ENCODE measurements at regions not wholly inside any gene's neighbourhood (a gene's known extent, or its start where the extent isn't known, plus 50 kb on each side); places are given as distances from the start of the nearest gene placed in this dataset.
A peak's percentile ranks its signal among the peaks of the same experiment; 100 is the strongest.

GRCh38 chr13:44189085-44189484 lies 184.5 kb upstream of the SERP2 start:
- TF ChIP-seq CTCF (IDR thresholded peaks at IDR 0.05), result no peak
- intact Hi-C loops (cut with DNase I; ENCODE audit: low total_unique reads), result no loop called here
- Histone ChIP-seq H3K27ac (no peak overlapping the region), H3K4me1 (peaks cover 0 to 20% (median 3%) of the 10 kb centered on the region in 4 donors), H3K27me3 (no peaks in the 10 kb centered on the region), H3K4me3 (no peak overlapping the region), H3K9me3 (no peaks in the 10 kb centered on the region), H3K36me3 (no peaks in the 10 kb centered on the region)
- DNase-seq, result no peak

DNA sequence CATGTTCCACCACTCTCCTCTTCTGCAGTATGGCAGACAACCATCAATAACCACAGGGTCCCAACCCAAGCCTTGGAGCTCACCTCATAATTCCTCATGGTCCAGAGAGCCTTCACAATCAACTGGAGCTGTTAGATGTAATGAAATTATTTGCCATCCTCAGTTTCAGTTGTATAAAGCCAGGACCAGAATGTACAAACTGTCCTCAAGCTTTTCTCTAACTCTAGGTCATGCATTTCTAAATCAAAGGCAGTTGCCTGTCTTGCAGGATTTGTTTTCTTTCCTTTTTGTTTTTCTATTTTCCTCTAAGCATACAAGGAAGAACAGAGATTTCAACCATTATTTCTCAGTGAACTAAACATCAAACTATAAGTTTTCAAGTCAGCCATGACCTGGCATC lies 182.5 kb upstream of the SERP2 start:
- Histone ChIP-seq H3K27ac (peak overlapping the region; percentile 6 to 43), H3K4me3 (peak overlapping the region; percentile 22 to 31), H3K9me3 (no peaks in the 10 kb centered on the region), H3K4me1 (peaks cover 0 to 20% (median 3%) of the 10 kb centered on the region in 4 donors), H3K27me3 (no peaks in the 10 kb centered on the region), H3K36me3 (no peaks in the 10 kb centered on the region)
- intact Hi-C loops (cut with DNase I; ENCODE audit: low total_unique reads), result no loop called here
- no peak for DNase-seq
- TF ChIP-seq CTCF (IDR thresholded peaks at IDR 0.05), result no peak

DNA sequence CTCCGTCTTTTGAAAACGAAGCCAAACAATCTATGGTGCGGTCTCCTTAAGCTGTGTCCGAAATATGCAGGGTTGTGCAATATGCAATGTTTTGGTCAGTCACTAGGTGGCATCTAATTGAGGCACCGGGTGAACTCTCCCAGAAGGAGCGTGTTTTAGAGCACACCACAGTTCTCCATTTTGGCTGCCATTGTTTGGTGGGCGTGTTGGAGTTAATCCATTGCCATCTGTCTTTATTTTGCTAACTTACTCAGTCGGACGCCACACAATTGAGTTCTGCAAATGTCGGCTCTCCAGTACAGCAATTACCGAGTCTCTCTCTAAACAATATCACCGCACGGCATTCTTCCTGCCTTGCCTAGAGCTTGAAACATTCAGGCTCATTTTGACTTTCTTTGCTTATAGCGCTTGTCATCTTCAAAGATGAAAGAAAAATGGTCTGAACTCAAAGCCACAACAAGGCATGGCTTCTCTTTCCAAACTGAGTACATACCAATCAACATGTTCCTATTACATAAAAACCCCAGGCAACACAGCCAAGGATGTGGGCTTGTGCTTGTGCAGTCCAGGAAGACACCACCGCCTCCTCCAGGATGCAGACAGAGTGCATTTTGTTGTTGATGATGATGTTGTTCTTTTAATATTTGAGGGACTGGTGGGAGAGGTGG lies 182.0 kb upstream of the SERP2 start:
- DNase-seq, result peak; percentile 51 to 74
- peak overlapping the region; percentile 6 to 43 for H3K27ac ChIP-seq
- H3K4me1 ChIP-seq, result peaks cover 0 to 19% (median 3%) of the 10 kb centered on the region in 4 donors
- intact Hi-C loops (cut with DNase I; ENCODE audit: low total_unique reads), result no loop called here
- no peaks in the 10 kb centered on the region for H3K9me3 ChIP-seq
- TF ChIP-seq CTCF (IDR thresholded peaks at IDR 0.05), result peak; percentile 62 to 88
- H3K27me3 ChIP-seq, result no peaks in the 10 kb centered on the region
- H3K36me3 ChIP-seq, result no peaks in the 10 kb centered on the region
- H3K4me3 ChIP-seq, result peak overlapping the region; percentile 22 to 31

DNA sequence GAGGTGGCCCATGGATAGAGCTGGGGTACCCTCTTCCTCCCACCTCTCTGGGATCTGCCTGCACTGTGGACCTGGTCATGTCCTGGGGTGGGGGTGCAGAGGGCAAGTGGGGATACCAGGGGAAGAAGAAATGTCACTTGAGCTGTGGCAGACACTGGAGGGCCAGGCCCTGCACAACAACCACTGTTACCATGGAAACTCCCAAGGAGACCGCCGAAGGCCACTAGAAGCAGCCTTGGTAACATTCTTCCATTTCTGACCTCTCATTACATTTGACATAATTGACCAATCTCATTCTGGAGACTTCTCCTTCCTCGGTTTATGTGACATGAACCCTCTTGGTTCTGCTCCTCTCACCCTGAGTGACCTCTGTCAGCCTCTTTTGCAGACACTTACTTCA lies 179.9 kb upstream of the SERP2 start:
- intact Hi-C loops (cut with DNase I; ENCODE audit: low total_unique reads), result no loop called here
- no peaks in the 10 kb centered on the region for H3K9me3 ChIP-seq
- TF ChIP-seq CTCF (IDR thresholded peaks at IDR 0.05), result no peak

DNA sequence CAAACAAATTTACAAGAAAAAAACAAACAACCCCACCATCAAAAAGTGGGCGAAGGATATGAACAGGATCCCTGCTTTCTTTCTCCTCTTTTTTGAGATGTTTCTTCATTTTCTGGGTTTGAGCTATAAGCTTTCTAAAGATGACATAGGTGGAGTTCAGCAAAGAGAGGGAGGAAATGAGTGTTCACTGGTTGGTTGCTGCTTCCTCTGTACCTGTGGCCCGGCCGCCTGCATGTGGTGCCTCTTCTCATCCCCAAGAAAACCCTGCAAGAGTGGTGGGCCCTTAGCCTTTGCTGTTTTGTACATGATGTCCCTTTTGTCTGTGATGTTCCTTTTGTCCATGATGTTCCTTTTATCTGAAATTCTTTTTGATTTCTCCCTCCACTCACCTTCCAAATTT lies 178.4 kb upstream of the SERP2 start:
- no peak for DNase-seq
- Histone ChIP-seq H3K36me3 (no peaks in the 10 kb centered on the region), H3K4me1 (peaks cover 0 to 32% (median 7%) of the 10 kb centered on the region in 4 donors), H3K27ac (no peak overlapping the region), H3K9me3 (no peaks in the 10 kb centered on the region), H3K27me3 (no peaks in the 10 kb centered on the region), H3K4me3 (no peak overlapping the region)
- intact Hi-C loops (cut with DNase I; ENCODE audit: low total_unique reads), result no loop called here
- no peak for TF ChIP-seq CTCF (IDR thresholded peaks at IDR 0.05)

More for the DNA sequence above, 179.9 kb upstream of the SERP2 start:
- Histone ChIP-seq H3K36me3 (no peaks in the 10 kb centered on the region), H3K27me3 (no peaks in the 10 kb centered on the region), H3K4me3 (no peak overlapping the region), H3K4me1 (peaks cover 0 to 32% (median 3%) of the 10 kb centered on the region in 4 donors), H3K27ac (no peak overlapping the region)
- DNase-seq, result no peak

Data from tibial artery (tissue), 4 donors.